DND-41 (cell line): ENCODE measurements at regions not wholly inside any gene's neighbourhood (a gene's known extent, or its start where the extent isn't known, plus 50 kb on each side); places are given as distances from the start of the nearest gene placed in this dataset.
"Not testable (repeated sequence)": the region's sequence is repeated elsewhere in the genome, so short reads cannot be mapped to it uniquely, and the experiment has no call there.

ENCODE experiments used
- ATAC-seq: fragments of 200-7000 bp; cut with Tn5 transposase; 3 replicates; pipeline ENCODE4 v1.9.1; 2021; ENCODE audit warnings: low read depth; ENCODE audit not compliant: insufficient read depth
- DNase-seq: peaks from one replicate; pipeline ENCODE4 v3.0.0-alpha.2; 2020
- H2AFZ ChIP-seq: 2 replicates; pipeline ENCODE4 v1.6.0; 2012; ENCODE audit warnings: low read depth, low read length
- H3K27ac ChIP-seq: 2 replicates; pipeline ENCODE4 v1.5.1; 2012; ENCODE audit warnings: low read length, inconsistent platforms
- H3K27me3 ChIP-seq: fragments of 200-600 bp; sonication (generic); 2 replicates; pipeline ENCODE4 v1.6.0; 2012; ENCODE audit warnings: low read length, mild to moderate bottlenecking, inconsistent platforms; ENCODE audit not compliant: insufficient read depth, poor library complexity
- H3K36me3 ChIP-seq: 2 replicates; pipeline ENCODE4 v1.5.1; 2012; ENCODE audit warnings: low read length, inconsistent platforms; ENCODE audit not compliant: insufficient read depth
- H3K4me1 ChIP-seq: 2 replicates; pipeline ENCODE4 v1.5.1; 2012; ENCODE audit warnings: mild to moderate bottlenecking, low read length; ENCODE audit not compliant: insufficient read depth
- H3K4me2 ChIP-seq: 2 replicates; pipeline ENCODE4 v1.6.0; 2012; ENCODE audit warnings: mild to moderate bottlenecking, moderate library complexity, low read length, inconsistent platforms; ENCODE audit not compliant: insufficient read depth
- H3K4me3 ChIP-seq, 2 experiments: fragments of 200-600 bp in 1 of 2; shearing (Covaris generic) in 1 of 2; 2 replicates each; pipeline ENCODE4 v1.5.1; 2012 to 2016; ENCODE audit warnings: inconsistent platforms in 2 of 2, low read length in 2 of 2, mild to moderate bottlenecking in 2 of 2, low read depth in 1 of 2, moderate library complexity in 1 of 2
- H3K79me2 ChIP-seq: 2 replicates; pipeline ENCODE4 v1.6.0; 2012; ENCODE audit warnings: low read length, inconsistent platforms; ENCODE audit not compliant: insufficient read depth
- H3K9ac ChIP-seq: 2 replicates; pipeline ENCODE4 v1.6.0; 2012; ENCODE audit warnings: low read depth, mild to moderate bottlenecking, inconsistent platforms, low read length, moderate library complexity
- H3K9me3 ChIP-seq: 2 replicates; pipeline ENCODE4 v1.5.1; 2012; ENCODE audit warnings: low read length, moderate library complexity, mild to moderate bottlenecking, inconsistent platforms; ENCODE audit not compliant: insufficient read depth, severe bottlenecking
- H4K20me1 ChIP-seq: 2 replicates; pipeline ENCODE4 v1.6.0; 2012; ENCODE audit warnings: low read length; ENCODE audit not compliant: insufficient read depth
- CTCF ChIP-seq: IDR thresholded peaks from 2 replicates; pipeline ENCODE4 v1.5.1; 2012; ENCODE audit warnings: borderline replicate concordance, low read length, moderate library complexity, mild to moderate bottlenecking; ENCODE audit not compliant: poor library complexity, severe bottlenecking; ENCODE audit errors: extremely low read depth
- EZH2 ChIP-seq: IDR thresholded peaks from 3 replicates; pipeline ENCODE4 v1.6.1; 2012; ENCODE audit warnings: borderline replicate concordance, low read depth, mild to moderate bottlenecking, moderate library complexity, low read length, inconsistent platforms; ENCODE audit not compliant: severe bottlenecking

GRCh38 chr22:49699476-49699875 lies 128.2 kb downstream of the BRD1 start:
- H3K4me2 ChIP-seq: no peak overlapping the region
- no peak overlapping the region for H3K27ac ChIP-seq
- H3K36me3 ChIP-seq: no peaks in the 10 kb centered on the region
- no peaks in the 10 kb centered on the region for H3K27me3 ChIP-seq
- H2AFZ ChIP-seq: no peak overlapping the region
- no peak for TF ChIP-seq CTCF
- H3K4me3 ChIP-seq: no peak overlapping the region
- H3K79me2 ChIP-seq: no peaks in the 10 kb centered on the region
- H3K9me3 ChIP-seq: peaks cover 18% of the 10 kb centered on the region
- no peak overlapping the region for H3K9ac ChIP-seq
- no peaks in the 10 kb centered on the region for H4K20me1 ChIP-seq
- ATAC-seq (no peak), DNase-seq (no peak)
- no peaks in the 10 kb centered on the region for H3K4me1 ChIP-seq

- not testable (repeated sequence) for H4K20me1 ChIP-seq, H3K27ac ChIP-seq, ATAC-seq
These were observed 129.1 kb downstream of the BRD1 start for GRCh38 chr22:49698616-49699015.

GRCh38 chr22:49697047-49697446 lies 130.6 kb downstream of the BRD1 start:
- Histone ChIP-seq H3K4me3 (no peak overlapping the region), H3K4me1 (no peaks in the 10 kb centered on the region), H3K27ac (no peak overlapping the region), H2AFZ (no peak overlapping the region), H3K9me3 (peaks cover 15% of the 10 kb centered on the region), H3K27me3 (no peaks in the 10 kb centered on the region), H4K20me1 (no peaks in the 10 kb centered on the region), H3K9ac (no peak overlapping the region), H3K36me3 (no peaks in the 10 kb centered on the region), H3K4me2 (no peak overlapping the region), H3K79me2 (no peaks in the 10 kb centered on the region)
- TF ChIP-seq EZH2 (no peak), CTCF (no peak)
- DNase-seq (no peak), ATAC-seq (no peak)

More at GRCh38 chr22:49698616-49699015, 129.1 kb downstream of the BRD1 start:
- H3K4me3 ChIP-seq, H3K36me3 ChIP-seq, H3K4me2 ChIP-seq, H3K79me2 ChIP-seq, DNase-seq, H3K4me1 ChIP-seq, H3K27me3 ChIP-seq, H2AFZ ChIP-seq, H3K9ac ChIP-seq: not testable (repeated sequence)
- peaks cover 18% of the 10 kb centered on the region for H3K9me3 ChIP-seq

GRCh38 chr22:49694462-49695260 lies 133.0 kb downstream of the BRD1 start:
- no peak for TF ChIP-seq CTCF
- no peak for TF ChIP-seq EZH2
- ATAC-seq: no peak
- Histone ChIP-seq H3K27ac (no peak overlapping the region), H3K27me3 (no peaks in the 10 kb centered on the region), H2AFZ (no peak overlapping the region), H3K9ac (no peak overlapping the region), H3K9me3 (peaks cover 8% of the 10 kb centered on the region), H3K36me3 (no peaks in the 10 kb centered on the region), H3K79me2 (no peaks in the 10 kb centered on the region), H3K4me2 (no peak overlapping the region), H3K4me3 (no peak overlapping the region), H4K20me1 (no peaks in the 10 kb centered on the region), H3K4me1 (no peaks in the 10 kb centered on the region)
- DNase-seq: no peak
